ENCODE measurements at regions not wholly inside any gene's neighbourhood (a gene's known extent, or its start where the extent isn't known, plus 50 kb on each side); places are given as distances from the start of the nearest gene placed in this dataset.

DNA sequence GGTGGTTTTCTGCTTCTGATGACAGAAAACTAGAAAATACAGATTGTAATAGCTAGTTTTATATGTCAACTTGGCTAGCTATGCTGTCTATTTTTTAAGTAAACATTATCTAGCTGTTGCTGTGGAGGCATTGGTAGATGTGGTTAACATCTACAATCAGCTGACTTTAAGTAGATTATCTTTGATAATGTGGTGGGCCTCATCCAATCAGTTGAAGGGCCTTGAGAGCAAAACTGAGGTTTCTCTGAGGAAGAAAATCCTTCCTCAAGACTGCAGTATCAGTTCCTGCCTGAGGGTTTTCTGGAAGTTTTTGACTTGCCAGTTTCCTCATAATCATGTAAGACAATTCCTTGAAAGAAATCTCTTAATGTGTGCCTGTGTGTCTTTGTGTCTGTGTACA lies 75.9 kb upstream of the SPHKAP start:
- no peak for DNase-seq
- Histone ChIP-seq H2BK5ac (ENCODE audit: low read depth, low read length, poor library complexity, severe bottlenecking) (no peak overlapping the region), H3K23ac (ENCODE audit: low read length in 2 of 2) (no peak overlapping the region)

DNA sequence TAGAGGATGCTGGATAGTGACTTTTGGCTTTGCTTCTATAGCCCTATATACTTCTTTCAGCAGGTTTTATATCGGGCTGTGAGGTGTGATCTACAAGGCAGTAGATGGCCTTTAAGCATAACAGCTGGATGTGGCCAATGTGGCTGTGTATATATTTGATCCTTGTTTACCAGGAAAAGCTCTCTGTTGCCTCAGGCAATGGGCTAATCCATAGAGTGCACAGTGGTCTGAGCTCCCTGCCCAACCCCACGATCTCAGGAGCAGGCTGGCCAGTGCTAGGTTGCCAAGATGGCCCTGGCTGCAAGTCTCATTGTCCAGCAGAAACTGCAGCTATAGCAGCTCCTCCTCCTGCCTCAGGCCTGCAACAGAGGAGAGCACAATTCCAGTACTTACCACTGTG lies 72.3 kb upstream of the SPHKAP start:
- Histone ChIP-seq H2BK5ac (ENCODE audit: low read depth, low read length, poor library complexity, severe bottlenecking) (no peak overlapping the region), H3K4me2 (ENCODE audit: low read length, poor library complexity, severe bottlenecking) (no peak overlapping the region), H3K79me1 (replicated peaks; ENCODE audit: low read length, poor library complexity, severe bottlenecking) (no peaks in the 10 kb centered on the region), H2AFZ (ENCODE audit: low read depth, low read length) (no peak overlapping the region), H3K9ac (ENCODE audit: low read length) (no peak overlapping the region), H4K91ac (ENCODE audit: low read length) (no peak overlapping the region), H3K36me3 (ENCODE audit: control insufficient read depth in 1 of 2, insufficient read depth in 2 of 2, low read depth in 1 of 2, low read length in 2 of 2) (no peaks in the 10 kb centered on the region), H3K18ac (ENCODE audit: low read depth in 1 of 2, low read length in 2 of 2) (no peak overlapping the region), H2BK15ac (ENCODE audit: low read depth, poor library complexity, severe bottlenecking) (no peak overlapping the region), H3K4me1 (ENCODE audit: control insufficient read depth, insufficient read depth, low read depth, low read length) (no peaks in the 10 kb centered on the region), H3K4ac (ENCODE audit: low read depth in 1 of 2, low read length in 2 of 2) (no peak overlapping the region), H2BK120ac (ENCODE audit: low read depth, low read length) (no peak overlapping the region), H4K8ac (ENCODE audit: low read length) (peak overlapping the region; percentile 69), H3K27ac (ENCODE audit: low read length, poor library complexity, severe bottlenecking) (no peak overlapping the region), H3K14ac (ENCODE audit: low read length in 2 of 2) (no peak overlapping the region), H3K4me3 (ENCODE audit: insufficient read depth in 1 of 2, low read depth in 1 of 2, low read length in 2 of 2) (no peak overlapping the region), H2AK5ac (ENCODE audit: low read length, severe bottlenecking) (no peak overlapping the region), H3K27me3 (ENCODE audit: control insufficient read depth in 1 of 2, insufficient read depth in 1 of 2, low read length in 2 of 2) (no peaks in the 10 kb centered on the region), H3K23ac (ENCODE audit: low read length in 2 of 2) (no peak overlapping the region), H2BK12ac (ENCODE audit: low read length in 2 of 2) (no peak overlapping the region), H3K9me3 (ENCODE audit: control insufficient read depth, low read length) (peaks cover 10% of the 10 kb centered on the region)
- WGBS = 32% methylated on average over 2 of the region's 2 CpGs
- DNase-seq = no peak

More for the DNA sequence above, 75.9 kb upstream of the SPHKAP start:
- H3K18ac ChIP-seq (ENCODE audit: low read depth in 1 of 2, low read length in 2 of 2) = no peak overlapping the region
- no peaks in the 10 kb centered on the region for H3K4me1 ChIP-seq (ENCODE audit: control insufficient read depth, insufficient read depth, low read depth, low read length)
- no peaks in the 10 kb centered on the region for H3K36me3 ChIP-seq (ENCODE audit: control insufficient read depth in 1 of 2, insufficient read depth in 2 of 2, low read depth in 1 of 2, low read length in 2 of 2)
- no peak overlapping the region for H3K4ac ChIP-seq (ENCODE audit: low read depth in 1 of 2, low read length in 2 of 2)
- H3K4me2 ChIP-seq (ENCODE audit: low read length, poor library complexity, severe bottlenecking) = no peak overlapping the region
- H3K4me3 ChIP-seq (ENCODE audit: insufficient read depth in 1 of 2, low read depth in 1 of 2, low read length in 2 of 2) = no peak overlapping the region
- H3K14ac ChIP-seq (ENCODE audit: low read length in 2 of 2) = no peak overlapping the region
- H3K27ac ChIP-seq (ENCODE audit: low read length, poor library complexity, severe bottlenecking) = no peak overlapping the region
- no peak overlapping the region for H3K9ac ChIP-seq (ENCODE audit: low read length)
- no peak overlapping the region for H4K91ac ChIP-seq (ENCODE audit: low read length)
- peaks cover 10% of the 10 kb centered on the region for H3K9me3 ChIP-seq (ENCODE audit: control insufficient read depth, low read length)
- H4K8ac ChIP-seq (ENCODE audit: low read length) = no peak overlapping the region
- no peak overlapping the region for H2AK5ac ChIP-seq (ENCODE audit: low read length, severe bottlenecking)
- H2AFZ ChIP-seq (ENCODE audit: low read depth, low read length) = no peak overlapping the region
- no peak overlapping the region for H2BK120ac ChIP-seq (ENCODE audit: low read depth, low read length)
- no peak overlapping the region for H2BK12ac ChIP-seq (ENCODE audit: low read length in 2 of 2)
- H2BK15ac ChIP-seq (ENCODE audit: low read depth, poor library complexity, severe bottlenecking) = no peak overlapping the region
- no peaks in the 10 kb centered on the region for H3K79me1 ChIP-seq (replicated peaks; ENCODE audit: low read length, poor library complexity, severe bottlenecking)
- no peaks in the 10 kb centered on the region for H3K27me3 ChIP-seq (ENCODE audit: control insufficient read depth in 1 of 2, insufficient read depth in 1 of 2, low read length in 2 of 2)

DNA sequence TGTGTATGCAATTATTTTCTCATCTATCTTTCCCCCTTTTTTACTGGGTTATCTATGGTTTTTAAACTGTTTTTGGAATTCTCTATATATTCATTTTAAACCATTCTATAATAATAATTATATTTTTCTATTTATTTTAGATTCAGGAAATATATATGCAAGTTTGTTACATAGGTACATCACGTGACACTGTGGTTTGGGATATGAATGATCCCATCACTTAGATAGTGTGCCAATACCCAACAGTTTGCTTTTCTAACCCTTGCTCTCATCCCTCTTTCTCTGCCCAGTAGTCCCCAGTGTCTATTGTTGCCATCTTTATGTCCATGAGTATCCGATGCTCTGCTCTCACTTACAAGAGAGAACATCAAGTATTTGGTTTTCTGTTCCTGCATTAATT lies 65.8 kb upstream of the SPHKAP start:
- Histone ChIP-seq H2BK5ac (ENCODE audit: low read depth, low read length, poor library complexity, severe bottlenecking) (no peak overlapping the region), H2AFZ (ENCODE audit: low read depth, low read length) (no peak overlapping the region), H3K4me3 (ENCODE audit: insufficient read depth in 1 of 2, low read depth in 1 of 2, low read length in 2 of 2) (no peak overlapping the region), H3K23ac (ENCODE audit: low read length in 2 of 2) (no peak overlapping the region), H3K27ac (ENCODE audit: low read length, poor library complexity, severe bottlenecking) (no peak overlapping the region), H3K4me2 (ENCODE audit: low read length, poor library complexity, severe bottlenecking) (no peak overlapping the region), H4K91ac (ENCODE audit: low read length) (no peak overlapping the region), H3K79me1 (replicated peaks; ENCODE audit: low read length, poor library complexity, severe bottlenecking) (no peaks in the 10 kb centered on the region), H3K27me3 (ENCODE audit: control insufficient read depth in 1 of 2, insufficient read depth in 1 of 2, low read length in 2 of 2) (no peaks in the 10 kb centered on the region), H4K8ac (ENCODE audit: low read length) (no peak overlapping the region), H3K4me1 (ENCODE audit: control insufficient read depth, insufficient read depth, low read depth, low read length) (no peaks in the 10 kb centered on the region), H2BK120ac (ENCODE audit: low read depth, low read length) (no peak overlapping the region), H3K4ac (ENCODE audit: low read depth in 1 of 2, low read length in 2 of 2) (no peak overlapping the region), H2BK15ac (ENCODE audit: low read depth, poor library complexity, severe bottlenecking) (no peak overlapping the region), H3K9ac (ENCODE audit: low read length) (no peak overlapping the region), H2BK12ac (ENCODE audit: low read length in 2 of 2) (no peak overlapping the region), H3K18ac (ENCODE audit: low read depth in 1 of 2, low read length in 2 of 2) (no peak overlapping the region), H3K9me3 (ENCODE audit: control insufficient read depth, low read length) (no peaks in the 10 kb centered on the region), H2AK5ac (ENCODE audit: low read length, severe bottlenecking) (no peak overlapping the region), H3K36me3 (ENCODE audit: control insufficient read depth in 1 of 2, insufficient read depth in 2 of 2, low read depth in 1 of 2, low read length in 2 of 2) (no peaks in the 10 kb centered on the region), H3K14ac (ENCODE audit: low read length in 2 of 2) (no peak overlapping the region)
- DNase-seq = no peak
- WGBS = 89% methylated on average over 2 of the region's 2 CpGs

DNA sequence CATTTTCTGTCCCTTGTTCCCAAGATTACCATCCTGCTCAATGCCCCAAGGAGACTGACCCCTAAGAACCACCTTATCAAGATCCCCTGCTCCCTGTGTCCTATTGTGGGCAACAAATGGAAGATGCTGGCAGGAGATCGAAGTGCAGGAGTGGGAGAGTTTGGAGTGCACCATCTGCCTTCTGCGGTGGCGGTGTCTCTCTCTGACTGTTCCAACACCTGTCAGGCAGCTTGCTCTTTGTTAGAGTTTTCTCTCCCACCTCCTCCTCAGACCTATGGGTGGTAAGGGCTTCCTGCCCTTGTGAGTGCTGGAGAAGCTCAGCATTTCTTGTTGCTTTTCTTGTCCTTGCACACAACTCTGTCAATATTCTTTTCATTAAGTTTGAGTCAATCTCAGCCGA lies 64.1 kb upstream of the SPHKAP start:
- Histone ChIP-seq H2BK15ac (ENCODE audit: low read depth, poor library complexity, severe bottlenecking) (no peak overlapping the region), H4K8ac (ENCODE audit: low read length) (no peak overlapping the region), H3K9ac (ENCODE audit: low read length) (no peak overlapping the region), H4K91ac (ENCODE audit: low read length) (no peak overlapping the region), H3K4me2 (ENCODE audit: low read length, poor library complexity, severe bottlenecking) (no peak overlapping the region), H3K23ac (ENCODE audit: low read length in 2 of 2) (no peak overlapping the region), H2AK5ac (ENCODE audit: low read length, severe bottlenecking) (no peak overlapping the region), H3K27ac (ENCODE audit: low read length, poor library complexity, severe bottlenecking) (no peak overlapping the region), H3K4me3 (ENCODE audit: insufficient read depth in 1 of 2, low read depth in 1 of 2, low read length in 2 of 2) (no peak overlapping the region), H2AFZ (ENCODE audit: low read depth, low read length) (no peak overlapping the region), H3K79me1 (replicated peaks; ENCODE audit: low read length, poor library complexity, severe bottlenecking) (no peaks in the 10 kb centered on the region), H2BK5ac (ENCODE audit: low read depth, low read length, poor library complexity, severe bottlenecking) (no peak overlapping the region), H3K14ac (ENCODE audit: low read length in 2 of 2) (no peak overlapping the region), H3K4me1 (ENCODE audit: control insufficient read depth, insufficient read depth, low read depth, low read length) (no peaks in the 10 kb centered on the region), H3K36me3 (ENCODE audit: control insufficient read depth in 1 of 2, insufficient read depth in 2 of 2, low read depth in 1 of 2, low read length in 2 of 2) (no peaks in the 10 kb centered on the region), H3K27me3 (ENCODE audit: control insufficient read depth in 1 of 2, insufficient read depth in 1 of 2, low read length in 2 of 2) (no peaks in the 10 kb centered on the region), H2BK12ac (ENCODE audit: low read length in 2 of 2) (no peak overlapping the region), H2BK120ac (ENCODE audit: low read depth, low read length) (no peak overlapping the region), H3K18ac (ENCODE audit: low read depth in 1 of 2, low read length in 2 of 2) (no peak overlapping the region), H3K4ac (ENCODE audit: low read depth in 1 of 2, low read length in 2 of 2) (no peak overlapping the region), H3K9me3 (ENCODE audit: control insufficient read depth, low read length) (no peaks in the 10 kb centered on the region)
- WGBS = 66% methylated on average over 4 of the region's 4 CpGs
- no peak for DNase-seq

Measured in mesenchymal stem cell (in vitro differentiated cells and primary cell).